GM23248 (cell line): ENCODE measurements at regions not wholly inside any gene's neighbourhood (a gene's known extent, or its start where the extent isn't known, plus 50 kb on each side); places are given as distances from the start of the nearest gene placed in this dataset.

Experiments used
- EZH2 ChIP-seq: fragments of 200-600 bp; sonication (generic); IDR thresholded peaks from 2 replicates; pipeline ENCODE4 v1.6.1; 2018; ENCODE audit warnings: antibody characterized with exemption, mild to moderate bottlenecking; ENCODE audit not compliant: insufficient read depth, poor library complexity, severe bottlenecking
- EZH2phosphoT487 ChIP-seq: fragments of 200-600 bp; sonication (generic); IDR thresholded peaks from 2 replicates; pipeline ENCODE4 v1.6.1; 2018; ENCODE audit warnings: antibody characterized with exemption, moderate library complexity, mild to moderate bottlenecking, low read depth; ENCODE audit not compliant: insufficient read depth

GRCh38 chr2:123652320-123652719 is 372.8 kb upstream of the CNTNAP5 start:
- TF ChIP-seq EZH2phosphoT487 = no peak
- TF ChIP-seq EZH2 = no peak
